Loucy (cell line): ENCODE measurements at regions not wholly inside any gene's neighbourhood (a gene's known extent, or its start where the extent isn't known, plus 50 kb on each side); places are given as distances from the start of the nearest gene placed in this dataset.

Experiments used
- H2AFZ ChIP-seq: fragments of 200-600 bp; sonication (generic); 2 replicates; pipeline ENCODE4 v1.6.0; 2016; ENCODE audit warnings: antibody characterized with exemption, mild to moderate bottlenecking, low read length, moderate library complexity
- H3F3A ChIP-seq: fragments of 200-600 bp; 2 replicates; pipeline ENCODE4 v1.6.0; 2016; ENCODE audit warnings: antibody characterized with exemption, low read depth, mild to moderate bottlenecking
- H3K27me3 ChIP-seq: fragments of 200-600 bp; sonication (generic); 2 replicates; pipeline ENCODE4 v1.6.1; 2014; ENCODE audit warnings: low read length, mild to moderate bottlenecking; ENCODE audit not compliant: insufficient read depth, poor library complexity, severe bottlenecking
- H3K36me3 ChIP-seq: fragments of 200-600 bp; sonication (generic); 2 replicates; pipeline ENCODE4 v1.6.1; 2016; ENCODE audit warnings: low read length; ENCODE audit not compliant: insufficient read depth
- H3K4me1 ChIP-seq: fragments of 200-600 bp; sonication (generic); 2 replicates; pipeline ENCODE4 v1.5.1; 2014; ENCODE audit warnings: low read length, mild to moderate bottlenecking; ENCODE audit not compliant: insufficient read depth, poor library complexity, severe bottlenecking
- H3K4me2 ChIP-seq: fragments of 200-600 bp; sonication (generic); 2 replicates; pipeline ENCODE4 v1.6.0; 2014; ENCODE audit warnings: antibody characterized with exemption, low read length, low read depth, mild to moderate bottlenecking; ENCODE audit not compliant: poor library complexity, severe bottlenecking
- H3K4me3 ChIP-seq: fragments of 200-600 bp; sonication (generic); 2 replicates; pipeline ENCODE4 v1.5.1; 2014; ENCODE audit warnings: low read length, mild to moderate bottlenecking, mixed read lengths; ENCODE audit not compliant: poor library complexity, severe bottlenecking
- H3K79me2 ChIP-seq: fragments of 200-600 bp; sonication (generic); 2 replicates; pipeline ENCODE4 v1.6.1; 2014; ENCODE audit warnings: low read length; ENCODE audit not compliant: insufficient read depth
- H3K9ac ChIP-seq: fragments of 200-600 bp; sonication (generic); 2 replicates; pipeline ENCODE4 v1.6.0; 2014; ENCODE audit warnings: mild to moderate bottlenecking, low read depth, low read length, moderate library complexity; ENCODE audit not compliant: poor library complexity, severe bottlenecking
- H3K9me2 ChIP-seq: fragments of 200-600 bp; sonication (generic); replicated peaks from 2 replicates; pipeline ENCODE4 v1.6.1; 2016; ENCODE audit warnings: low read depth, low read length, mixed read lengths
- H3K9me3 ChIP-seq: fragments of 200-600 bp; sonication (generic); 2 replicates; pipeline ENCODE4 v1.6.1; 2014; ENCODE audit warnings: mild to moderate bottlenecking, antibody characterized with exemption, low read length, low read depth; ENCODE audit not compliant: insufficient read depth
- H4K20me1 ChIP-seq: fragments of 200-600 bp; sonication (generic); 2 replicates; pipeline ENCODE4 v1.6.0; 2014; ENCODE audit warnings: antibody characterized with exemption, low read length, mild to moderate bottlenecking; ENCODE audit not compliant: insufficient read depth, poor library complexity, severe bottlenecking
- EZH2phosphoT487 ChIP-seq: fragments of 200-600 bp; IDR thresholded peaks from 2 replicates; pipeline ENCODE4 v1.6.1; 2018; ENCODE audit warnings: antibody characterized with exemption, mild to moderate bottlenecking, moderate library complexity, borderline replicate concordance
- TF ChIP-seq, protein P1 (sequence below): fragments of 200-600 bp; sonication (generic); conservative IDR thresholded peaks from 2 replicates; pipeline ENCODE4 v1.5.1; 2014; ENCODE audit warnings: mild to moderate bottlenecking, antibody characterized with exemption, low read length

GRCh38 chr3:187954873-187955586, 198.9 kb upstream of the LPP start:
- Histone ChIP-seq H3K4me1 (peaks cover 87% of the 10 kb centered on the region), H3K36me3 (no peaks in the 10 kb centered on the region), H3K9ac (peak overlapping the region; percentile 47), H3K9me2 (no peaks in the 10 kb centered on the region), H2AFZ (no peak overlapping the region; the same call in none of the 2 replicates), H3K27me3 (no peaks in the 10 kb centered on the region), H3K9me3 (no peaks in the 10 kb centered on the region), H3F3A (peaks cover 17% of the 10 kb centered on the region), H4K20me1 (no peaks in the 10 kb centered on the region), H3K4me2 (no peak overlapping the region), H3K4me3 (no peak overlapping the region), H3K79me2 (no peaks in the 10 kb centered on the region)
- no peak for TF ChIP-seq EZH2phosphoT487
- TF ChIP-seq, protein P1, sequence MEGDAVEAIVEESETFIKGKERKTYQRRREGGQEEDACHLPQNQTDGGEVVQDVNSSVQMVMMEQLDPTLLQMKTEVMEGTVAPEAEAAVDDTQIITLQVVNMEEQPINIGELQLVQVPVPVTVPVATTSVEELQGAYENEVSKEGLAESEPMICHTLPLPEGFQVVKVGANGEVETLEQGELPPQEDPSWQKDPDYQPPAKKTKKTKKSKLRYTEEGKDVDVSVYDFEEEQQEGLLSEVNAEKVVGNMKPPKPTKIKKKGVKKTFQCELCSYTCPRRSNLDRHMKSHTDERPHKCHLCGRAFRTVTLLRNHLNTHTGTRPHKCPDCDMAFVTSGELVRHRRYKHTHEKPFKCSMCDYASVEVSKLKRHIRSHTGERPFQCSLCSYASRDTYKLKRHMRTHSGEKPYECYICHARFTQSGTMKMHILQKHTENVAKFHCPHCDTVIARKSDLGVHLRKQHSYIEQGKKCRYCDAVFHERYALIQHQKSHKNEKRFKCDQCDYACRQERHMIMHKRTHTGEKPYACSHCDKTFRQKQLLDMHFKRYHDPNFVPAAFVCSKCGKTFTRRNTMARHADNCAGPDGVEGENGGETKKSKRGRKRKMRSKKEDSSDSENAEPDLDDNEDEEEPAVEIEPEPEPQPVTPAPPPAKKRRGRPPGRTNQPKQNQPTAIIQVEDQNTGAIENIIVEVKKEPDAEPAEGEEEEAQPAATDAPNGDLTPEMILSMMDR = no peak

GRCh38 chr3:187955587-187955952, 198.4 kb upstream of the LPP start:
- Histone ChIP-seq H3K4me1 (peaks cover 87% of the 10 kb centered on the region), H3K9me2 (no peaks in the 10 kb centered on the region), H3K27me3 (no peaks in the 10 kb centered on the region), H3K4me3 (no peak overlapping the region), H4K20me1 (no peaks in the 10 kb centered on the region), H3K9ac (peak overlapping the region; percentile 47), H3K79me2 (no peaks in the 10 kb centered on the region), H3K9me3 (no peaks in the 10 kb centered on the region), H3F3A (peaks cover 17% of the 10 kb centered on the region), H3K4me2 (no peak overlapping the region), H3K36me3 (no peaks in the 10 kb centered on the region), H2AFZ (no peak overlapping the region)
- TF ChIP-seq, protein P1 = no peak
- TF ChIP-seq EZH2phosphoT487 = no peak

GRCh38 chr3:187957165-187957581, 196.8 kb upstream of the LPP start:
- Histone ChIP-seq H3K36me3 (no peaks in the 10 kb centered on the region), H3K9ac (peak overlapping the region; percentile 83), H3F3A (peaks cover 15% of the 10 kb centered on the region), H3K9me2 (no peaks in the 10 kb centered on the region), H3K4me3 (no peak overlapping the region), H3K9me3 (no peaks in the 10 kb centered on the region), H3K4me1 (peaks cover 90% of the 10 kb centered on the region), H4K20me1 (no peaks in the 10 kb centered on the region), H3K79me2 (no peaks in the 10 kb centered on the region), H3K4me2 (peak overlapping the region; percentile 66), H2AFZ (no peak overlapping the region), H3K27me3 (no peaks in the 10 kb centered on the region)
- TF ChIP-seq, protein P1 = no peak
- no peak for TF ChIP-seq EZH2phosphoT487
